ENCODE measurements at regions not wholly inside any gene's neighbourhood (a gene's known extent, or its start where the extent isn't known, plus 50 kb on each side); places are given as distances from the start of the nearest gene placed in this dataset.

GRCh38 chr2:60247471-60247870 lies 306.0 kb downstream of the BCL11A start:
- intact Hi-C loops (cut with micrococcal nuclease), result no loop called here

DNA sequence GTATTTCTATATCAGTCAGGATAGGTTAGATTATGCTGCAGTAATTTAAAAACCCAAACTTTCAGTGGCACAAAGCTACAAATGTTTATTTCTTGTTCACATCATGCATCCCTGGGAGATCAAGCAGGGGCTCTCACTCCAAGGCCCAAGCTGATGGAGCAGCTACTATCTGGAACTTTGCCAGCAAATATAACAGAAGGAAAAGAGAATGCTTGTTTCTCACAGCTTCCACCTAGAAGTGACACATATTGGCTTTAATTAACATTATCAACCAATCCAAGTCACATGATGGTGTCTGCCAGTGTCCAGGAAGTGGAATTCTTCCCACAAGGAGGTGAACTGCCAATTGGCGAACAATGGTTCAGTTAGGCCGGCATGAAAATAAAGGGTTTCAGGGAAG lies 306.9 kb downstream of the BCL11A start:
- no peak for DNase-seq
- Mint-ChIP-seq H3K27ac (no peak overlapping the region), H3K9me3 (peaks cover 0 to 17% (median 3%) of the 10 kb centered on the region in 11 donors), H3K4me3 (no peak overlapping the region), H3K36me3 (no peaks in the 10 kb centered on the region), H3K27me3 (peaks cover 0 to 23% (median 15%) of the 10 kb centered on the region in 5 donors), H3K4me1 (peaks cover 0 to 1% (median 0%) of the 10 kb centered on the region in 7 donors)
- no peak overlapping the region for H3K4me3 ChIP-seq (ENCODE audit: low read length)
- no peak for ATAC-seq
- H3K36me3 ChIP-seq (ENCODE audit: control insufficient read depth in 2 of 3, insufficient read depth in 3 of 3, low read length in 3 of 3), result no peaks in the 10 kb centered on the region
- ChIA-PET CTCF (no interaction called here), POLR2A (no interaction called here)
- intact Hi-C loops (cut with micrococcal nuclease), result no loop called here
- no peaks in the 10 kb centered on the region for H3K9me3 ChIP-seq (ENCODE audit: control insufficient read depth in 2 of 3, low read length in 3 of 3)
- H3K27ac ChIP-seq (ENCODE audit: low read depth, low read length), result no peak overlapping the region
- no peaks in the 10 kb centered on the region for H3K27me3 ChIP-seq (ENCODE audit: control insufficient read depth in 2 of 2, insufficient read depth in 2 of 2, low read length in 2 of 2)
- H3K4me1 ChIP-seq (ENCODE audit: control insufficient read depth in 2 of 2, insufficient read depth in 2 of 2, low read length in 2 of 2), result no peaks in the 10 kb centered on the region

More at GRCh38 chr2:60247471-60247870, 306.0 kb downstream of the BCL11A start:
- ATAC-seq (no peak), DNase-seq (no peak)
- no peaks in the 10 kb centered on the region for H3K36me3 ChIP-seq (ENCODE audit: control insufficient read depth in 2 of 3, insufficient read depth in 3 of 3, low read length in 3 of 3)
- no peak overlapping the region for H3K27ac ChIP-seq (ENCODE audit: low read depth, low read length)
- CTCF ChIA-PET, result no interaction called here
- H3K27me3 ChIP-seq (ENCODE audit: control insufficient read depth in 2 of 2, insufficient read depth in 2 of 2, low read length in 2 of 2), result no peaks in the 10 kb centered on the region
- H3K4me1 ChIP-seq (ENCODE audit: control insufficient read depth in 2 of 2, insufficient read depth in 2 of 2, low read length in 2 of 2), result no peaks in the 10 kb centered on the region
- H3K36me3 Mint-ChIP-seq, result no peaks in the 10 kb centered on the region
- no peak overlapping the region for H3K4me3 ChIP-seq (ENCODE audit: low read length)
- H3K9me3 ChIP-seq (ENCODE audit: control insufficient read depth in 2 of 3, low read length in 3 of 3), result no peaks in the 10 kb centered on the region
- H3K27me3 Mint-ChIP-seq, result peaks cover 0 to 21% (median 14%) of the 10 kb centered on the region in 5 donors
- peaks cover 0 to 1% (median 0%) of the 10 kb centered on the region in 7 donors for H3K4me1 Mint-ChIP-seq
- peaks cover 0 to 16% (median 3%) of the 10 kb centered on the region in 11 donors for H3K9me3 Mint-ChIP-seq
- no peak overlapping the region for H3K27ac Mint-ChIP-seq
- no peak overlapping the region for H3K4me3 Mint-ChIP-seq
- POLR2A ChIA-PET, result no interaction called here

DNA sequence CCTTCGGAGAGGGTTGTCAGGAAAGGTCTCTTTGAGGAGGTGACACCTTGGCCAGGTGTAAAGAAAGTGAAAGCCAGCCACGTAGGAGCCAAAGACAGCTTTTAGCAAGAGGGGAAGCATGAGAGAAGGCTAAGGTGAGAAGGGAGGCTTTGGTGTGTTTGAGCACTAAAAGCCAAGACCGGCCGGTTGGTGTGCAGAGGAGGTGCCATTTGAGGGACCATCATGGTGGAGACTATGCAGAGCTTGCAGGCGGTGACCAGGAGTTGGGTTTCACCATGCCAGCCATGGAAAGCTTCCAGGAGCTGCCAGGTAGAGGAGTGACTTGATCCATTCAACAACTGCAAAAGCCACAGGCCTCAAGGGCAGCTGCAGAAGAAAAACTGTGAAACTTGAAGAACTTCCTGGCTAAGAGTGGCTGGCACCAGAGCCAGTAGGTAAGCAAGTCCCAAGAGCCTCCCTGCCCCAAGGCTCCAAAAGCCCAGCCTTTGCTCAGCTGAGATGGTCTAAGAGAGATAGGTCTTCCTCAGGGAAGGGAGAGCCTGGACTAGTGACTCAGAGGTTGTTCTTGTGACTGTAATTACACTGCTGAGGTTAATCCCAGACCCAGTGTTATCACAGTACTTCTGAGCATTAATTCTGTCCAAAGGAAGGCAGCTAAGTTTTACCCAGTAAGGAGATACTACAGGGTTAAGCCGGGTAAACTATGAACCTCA lies 319.0 kb downstream of the BCL11A start:
- H3K27ac Mint-ChIP-seq, result no peak overlapping the region
- Histone ChIP-seq H3K36me3 (ENCODE audit: control insufficient read depth in 2 of 3, insufficient read depth in 3 of 3, low read length in 3 of 3) (no peaks in the 10 kb centered on the region), H3K27ac (ENCODE audit: low read depth, low read length) (no peak overlapping the region), H3K27me3 (ENCODE audit: control insufficient read depth in 2 of 2, insufficient read depth in 2 of 2, low read length in 2 of 2) (no peaks in the 10 kb centered on the region), H3K4me3 (ENCODE audit: low read length) (no peak overlapping the region), H3K4me1 (ENCODE audit: control insufficient read depth in 2 of 2, insufficient read depth in 2 of 2, low read length in 2 of 2) (no peaks in the 10 kb centered on the region), H3K9me3 (ENCODE audit: control insufficient read depth in 2 of 3, low read length in 3 of 3) (no peaks in the 10 kb centered on the region)
- CTCF ChIA-PET, result no interaction called here
- H3K27me3 Mint-ChIP-seq, result peaks cover 0 to 3% (median 0%) of the 10 kb centered on the region in 5 donors
- H3K4me3 Mint-ChIP-seq, result no peak overlapping the region
- no peak for DNase-seq
- intact Hi-C loops (cut with micrococcal nuclease), result no loop called here
- POLR2A ChIA-PET, result no interaction called here
- H3K9me3 Mint-ChIP-seq, result peaks cover 0 to 36% (median 15%) of the 10 kb centered on the region in 11 donors
- ATAC-seq, result no peak
- peaks cover 0 to 8% (median 1%) of the 10 kb centered on the region in 5 donors for H3K36me3 Mint-ChIP-seq
- H3K4me1 Mint-ChIP-seq, result no peaks in the 10 kb centered on the region

DNA sequence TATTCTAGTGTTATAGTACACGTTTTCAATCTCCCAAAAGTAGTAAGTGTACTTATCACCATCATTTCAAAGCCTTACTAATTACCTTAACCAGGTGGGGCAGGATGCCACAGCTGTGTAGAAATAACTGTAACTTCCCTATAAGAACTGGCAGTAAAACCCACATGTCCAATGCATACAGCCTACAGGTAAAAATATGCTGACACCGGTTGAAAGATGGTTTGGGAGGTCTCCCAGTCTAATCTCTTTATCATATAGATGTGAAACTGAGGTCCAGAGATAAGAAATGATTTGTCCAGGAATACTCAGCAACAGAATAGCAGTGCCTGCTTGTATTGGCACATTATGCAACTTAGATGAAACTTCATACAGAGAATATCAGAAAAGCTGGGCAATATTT lies 322.9 kb downstream of the BCL11A start:
- intact Hi-C loops (cut with micrococcal nuclease), result no loop called here
- ChIA-PET POLR2A (no interaction called here), CTCF (no interaction called here)
- H3K9me3 Mint-ChIP-seq, result peaks cover 0 to 31% (median 10%) of the 10 kb centered on the region in 11 donors
- H3K9me3 ChIP-seq (ENCODE audit: control insufficient read depth in 2 of 3, low read length in 3 of 3), result no peaks in the 10 kb centered on the region
- ATAC-seq, result no peak
- H3K27me3 Mint-ChIP-seq, result peaks cover 0 to 6% (median 0%) of the 10 kb centered on the region in 5 donors
- no peaks in the 10 kb centered on the region for H3K4me1 Mint-ChIP-seq
- no peak overlapping the region for H3K27ac ChIP-seq (ENCODE audit: low read depth, low read length)
- H3K36me3 ChIP-seq (ENCODE audit: control insufficient read depth in 2 of 3, insufficient read depth in 3 of 3, low read length in 3 of 3), result no peaks in the 10 kb centered on the region
- no peak overlapping the region for H3K27ac Mint-ChIP-seq
- H3K4me1 ChIP-seq (ENCODE audit: control insufficient read depth in 2 of 2, insufficient read depth in 2 of 2, low read length in 2 of 2), result no peaks in the 10 kb centered on the region
- H3K36me3 Mint-ChIP-seq, result peaks cover 0 to 8% (median 1%) of the 10 kb centered on the region in 5 donors
- H3K4me3 Mint-ChIP-seq, result no peak overlapping the region
- no peak for DNase-seq
- no peaks in the 10 kb centered on the region for H3K27me3 ChIP-seq (ENCODE audit: control insufficient read depth in 2 of 2, insufficient read depth in 2 of 2, low read length in 2 of 2)
- no peak overlapping the region for H3K4me3 ChIP-seq (ENCODE audit: low read length)

DNA sequence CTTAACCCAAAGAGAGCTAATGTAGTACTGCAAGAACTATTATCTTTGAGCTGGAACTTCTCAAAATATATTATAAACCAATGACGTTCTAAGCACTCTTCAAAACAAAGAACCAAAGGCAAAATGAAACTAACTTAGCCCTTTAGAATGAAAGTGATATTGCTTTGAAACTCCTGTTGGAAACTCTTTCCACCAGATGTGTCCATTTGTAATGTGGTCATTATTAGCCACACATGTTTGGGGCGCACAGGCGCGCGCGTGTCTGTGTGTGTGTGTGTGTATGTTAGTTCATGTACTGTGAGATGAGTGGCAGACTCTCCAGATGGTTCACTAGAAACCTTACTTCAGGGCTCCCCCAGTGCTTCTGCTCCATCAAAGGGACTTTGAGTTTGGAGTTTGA lies 323.4 kb downstream of the BCL11A start:
- DNase-seq, result no peak
- ChIA-PET CTCF (no interaction called here), POLR2A (no interaction called here)
- no peaks in the 10 kb centered on the region for H3K36me3 ChIP-seq (ENCODE audit: control insufficient read depth in 2 of 3, insufficient read depth in 3 of 3, low read length in 3 of 3)
- no peaks in the 10 kb centered on the region for H3K4me1 ChIP-seq (ENCODE audit: control insufficient read depth in 2 of 2, insufficient read depth in 2 of 2, low read length in 2 of 2)
- H3K27me3 Mint-ChIP-seq, result peaks cover 0 to 6% (median 0%) of the 10 kb centered on the region in 5 donors
- H3K4me3 Mint-ChIP-seq, result no peak overlapping the region
- no peaks in the 10 kb centered on the region for H3K27me3 ChIP-seq (ENCODE audit: control insufficient read depth in 2 of 2, insufficient read depth in 2 of 2, low read length in 2 of 2)
- H3K9me3 ChIP-seq (ENCODE audit: control insufficient read depth in 2 of 3, low read length in 3 of 3), result no peaks in the 10 kb centered on the region
- no peak overlapping the region for H3K27ac Mint-ChIP-seq
- H3K4me3 ChIP-seq (ENCODE audit: low read length), result no peak overlapping the region
- no peak overlapping the region for H3K27ac ChIP-seq (ENCODE audit: low read depth, low read length)
- H3K9me3 Mint-ChIP-seq, result peaks cover 0 to 31% (median 7%) of the 10 kb centered on the region in 11 donors
- intact Hi-C loops (cut with micrococcal nuclease), result no loop called here
- no peak for ATAC-seq
- H3K36me3 Mint-ChIP-seq, result peaks cover 0 to 8% (median 1%) of the 10 kb centered on the region in 5 donors
- no peaks in the 10 kb centered on the region for H3K4me1 Mint-ChIP-seq

- intact Hi-C loops (cut with micrococcal nuclease), result no loop called here
- Histone ChIP-seq H3K9me3 (ENCODE audit: control insufficient read depth in 2 of 3, low read length in 3 of 3) (no peaks in the 10 kb centered on the region), H3K4me3 (ENCODE audit: low read length) (no peak overlapping the region), H3K36me3 (ENCODE audit: control insufficient read depth in 2 of 3, insufficient read depth in 3 of 3, low read length in 3 of 3) (no peaks in the 10 kb centered on the region), H3K27me3 (ENCODE audit: control insufficient read depth in 2 of 2, insufficient read depth in 2 of 2, low read length in 2 of 2) (no peaks in the 10 kb centered on the region), H3K4me1 (ENCODE audit: control insufficient read depth in 2 of 2, insufficient read depth in 2 of 2, low read length in 2 of 2) (no peaks in the 10 kb centered on the region), H3K27ac (ENCODE audit: low read depth, low read length) (no peak overlapping the region)
- POLR2A ChIA-PET, result no interaction called here
- Mint-ChIP-seq H3K9me3 (peaks cover 0 to 13% (median 5%) of the 10 kb centered on the region in 11 donors), H3K4me1 (no peaks in the 10 kb centered on the region), H3K4me3 (no peak overlapping the region), H3K36me3 (peaks cover 0 to 5% (median 1%) of the 10 kb centered on the region in 5 donors), H3K27me3 (peaks cover 0 to 6% (median 0%) of the 10 kb centered on the region in 5 donors), H3K27ac (no peak overlapping the region)
- DNase-seq (no peak), ATAC-seq (no peak)
- CTCF ChIA-PET, result no interaction called here
Measured at GRCh38 chr2:60226943-60227342, 326.5 kb downstream of the BCL11A start.

- Mint-ChIP-seq H3K27me3 (peaks cover 0 to 6% (median 0%) of the 10 kb centered on the region in 5 donors), H3K4me1 (no peaks in the 10 kb centered on the region), H3K36me3 (no peaks in the 10 kb centered on the region), H3K27ac (no peak overlapping the region), H3K9me3 (peaks cover 0 to 7% (median 2%) of the 10 kb centered on the region in 11 donors), H3K4me3 (no peak overlapping the region)
- CTCF ChIA-PET, result no interaction called here
- ATAC-seq (no peak), DNase-seq (no peak)
- Histone ChIP-seq H3K27ac (ENCODE audit: low read depth, low read length) (no peak overlapping the region), H3K4me1 (ENCODE audit: control insufficient read depth in 2 of 2, insufficient read depth in 2 of 2, low read length in 2 of 2) (no peaks in the 10 kb centered on the region), H3K9me3 (ENCODE audit: control insufficient read depth in 2 of 3, low read length in 3 of 3) (no peaks in the 10 kb centered on the region), H3K27me3 (ENCODE audit: control insufficient read depth in 2 of 2, insufficient read depth in 2 of 2, low read length in 2 of 2) (no peaks in the 10 kb centered on the region), H3K4me3 (ENCODE audit: low read length) (no peak overlapping the region), H3K36me3 (ENCODE audit: control insufficient read depth in 2 of 3, insufficient read depth in 3 of 3, low read length in 3 of 3) (no peaks in the 10 kb centered on the region)
- POLR2A ChIA-PET, result no interaction called here
- intact Hi-C loops (cut with micrococcal nuclease), result no loop called here
Measured at GRCh38 chr2:60226191-60226590, 327.3 kb downstream of the BCL11A start.

Measured in naive thymus-derived CD4-positive, alpha-beta T cell (primary cell).